GM12865 (cell line): ENCODE measurements at regions not wholly inside any gene's neighbourhood (a gene's known extent, or its start where the extent isn't known, plus 50 kb on each side); places are given as distances from the start of the nearest gene placed in this dataset.

ENCODE experiments used
- DNase-seq: peaks from one replicate; pipeline ENCODE4 v3.0.0; 2010; ENCODE audit warnings: low read depth
- H3K4me3 ChIP-seq: 2 replicates; pipeline ENCODE4 v1.5.1; 2011; ENCODE audit warnings: mild to moderate bottlenecking, low read depth, low read length, control low read depth
- TF ChIP-seq, protein P1 (sequence below): IDR thresholded peaks from 2 replicates; pipeline ENCODE4 v1.5.1; 2011; ENCODE audit warnings: low read length, control low read depth, low read depth, inconsistent platforms; ENCODE audit not compliant: insufficient read depth; ENCODE audit errors: missing control alignments

DNA sequence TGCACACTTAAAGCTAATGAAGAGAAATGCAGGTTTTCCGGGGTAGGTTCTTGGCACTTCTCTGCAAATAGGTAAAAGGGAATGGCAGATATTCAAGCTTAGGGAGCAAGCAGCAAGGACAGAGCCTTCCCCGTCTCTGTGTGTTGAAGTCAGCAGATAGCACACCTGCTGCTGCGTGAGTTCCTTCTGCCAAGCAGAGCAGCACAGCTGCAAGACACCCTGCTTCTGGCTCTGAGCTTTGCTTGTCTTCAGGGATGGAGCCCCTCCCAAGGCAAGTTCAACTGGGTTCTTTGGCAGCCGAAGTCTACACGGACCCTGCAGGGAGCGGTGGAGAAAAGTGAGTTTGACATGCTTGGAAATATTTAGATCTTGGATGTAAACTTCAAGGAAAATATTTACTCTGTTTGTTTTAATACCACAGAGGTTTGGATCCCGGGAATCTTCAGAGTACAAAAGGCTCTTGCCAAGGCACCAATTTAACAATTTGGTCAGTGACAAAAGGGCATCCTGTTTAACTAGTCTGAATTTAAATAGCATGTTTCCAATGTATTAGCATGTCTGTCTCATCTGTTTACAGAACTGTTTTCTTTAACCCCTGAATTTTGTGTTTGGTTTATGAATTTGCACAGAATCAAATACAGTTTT is 113.4 kb upstream of the KCNJ16 start:
- DNase-seq = no peak
- TF ChIP-seq, protein P1, sequence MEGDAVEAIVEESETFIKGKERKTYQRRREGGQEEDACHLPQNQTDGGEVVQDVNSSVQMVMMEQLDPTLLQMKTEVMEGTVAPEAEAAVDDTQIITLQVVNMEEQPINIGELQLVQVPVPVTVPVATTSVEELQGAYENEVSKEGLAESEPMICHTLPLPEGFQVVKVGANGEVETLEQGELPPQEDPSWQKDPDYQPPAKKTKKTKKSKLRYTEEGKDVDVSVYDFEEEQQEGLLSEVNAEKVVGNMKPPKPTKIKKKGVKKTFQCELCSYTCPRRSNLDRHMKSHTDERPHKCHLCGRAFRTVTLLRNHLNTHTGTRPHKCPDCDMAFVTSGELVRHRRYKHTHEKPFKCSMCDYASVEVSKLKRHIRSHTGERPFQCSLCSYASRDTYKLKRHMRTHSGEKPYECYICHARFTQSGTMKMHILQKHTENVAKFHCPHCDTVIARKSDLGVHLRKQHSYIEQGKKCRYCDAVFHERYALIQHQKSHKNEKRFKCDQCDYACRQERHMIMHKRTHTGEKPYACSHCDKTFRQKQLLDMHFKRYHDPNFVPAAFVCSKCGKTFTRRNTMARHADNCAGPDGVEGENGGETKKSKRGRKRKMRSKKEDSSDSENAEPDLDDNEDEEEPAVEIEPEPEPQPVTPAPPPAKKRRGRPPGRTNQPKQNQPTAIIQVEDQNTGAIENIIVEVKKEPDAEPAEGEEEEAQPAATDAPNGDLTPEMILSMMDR = no peak
- H3K4me3 ChIP-seq = no peak overlapping the region

DNA sequence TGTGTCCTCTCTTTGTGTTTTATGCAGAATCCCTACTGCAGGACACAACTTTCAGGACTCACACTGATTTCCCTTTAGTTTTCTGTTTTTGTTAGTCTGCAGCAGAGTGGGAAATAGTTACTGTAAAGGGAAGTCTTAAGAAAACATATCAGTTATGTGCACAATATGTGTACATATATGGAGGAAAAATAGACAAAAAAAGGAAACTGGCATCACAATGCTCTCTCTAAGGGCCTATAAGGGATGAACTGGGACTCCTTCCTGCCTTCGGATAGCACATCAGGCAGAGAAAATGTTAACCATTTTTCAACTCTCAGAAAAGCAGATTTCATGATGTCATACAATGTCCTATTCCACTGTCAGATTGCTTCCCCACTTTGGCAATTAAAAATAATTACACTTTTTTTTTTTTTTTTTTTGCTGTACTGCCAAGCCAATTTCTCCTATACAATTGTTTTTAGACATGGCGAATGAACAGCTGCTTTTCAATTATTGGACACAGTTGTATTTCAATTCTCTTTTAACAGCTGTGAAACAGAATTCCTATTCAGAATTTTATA is 112.5 kb upstream of the KCNJ16 start:
- TF ChIP-seq, protein P1 = no peak
- no peak for DNase-seq
- no peak overlapping the region for H3K4me3 ChIP-seq

GRCh38 chr17:69967910-69968411 is 107.1 kb upstream of the KCNJ16 start:
- TF ChIP-seq, protein P1 = no peak
- no peak for DNase-seq
- no peak overlapping the region for H3K4me3 ChIP-seq

- TF ChIP-seq, protein P1 = no peak
- no peak overlapping the region for H3K4me3 ChIP-seq
- DNase-seq = no peak
Observed at GRCh38 chr17:69969897-69970296, 105.1 kb upstream of the KCNJ16 start.

GRCh38 chr17:69972251-69972650 is 102.8 kb upstream of the KCNJ16 start:
- no peak overlapping the region for H3K4me3 ChIP-seq
- no peak for DNase-seq
- TF ChIP-seq, protein P1 = no peak

- TF ChIP-seq, protein P1 = no peak
- DNase-seq = no peak
- H3K4me3 ChIP-seq = no peak overlapping the region
Observed at GRCh38 chr17:69975808-69976207, 99.2 kb upstream of the KCNJ16 start.
